ENCODE measurements at regions not wholly inside any gene's neighbourhood (a gene's known extent, or its start where the extent isn't known, plus 50 kb on each side); places are given as distances from the start of the nearest gene placed in this dataset.

GRCh38 chr1:185540295-185540694, 193.9 kb upstream of the HMCN1 start:
- TF ChIP-seq CTCF (IDR thresholded peaks at IDR 0.05) (no peak), POLR2A (IDR thresholded peaks at IDR 0.05) (no peak)
